SU-DHL-6 (cell line): ENCODE measurements at regions not wholly inside any gene's neighbourhood (a gene's known extent, or its start where the extent isn't known, plus 50 kb on each side); places are given as distances from the start of the nearest gene placed in this dataset.

Source experiments
- EZH2phosphoT487 ChIP-seq: fragments of 200-600 bp; sonication (generic), shearing (Covaris generic); conservative IDR thresholded peaks from 2 replicates; pipeline ENCODE4 v1.6.1; 2018; ENCODE audit warnings: mild to moderate bottlenecking, antibody characterized with exemption, low read length, moderate library complexity, mixed read lengths
- TF ChIP-seq, protein P1 (sequence below): fragments of 200-600 bp; sonication (generic); IDR thresholded peaks from one replicate; pipeline ENCODE4 v1.5.1; 2017; ENCODE audit warnings: antibody characterized with exemption, mild to moderate bottlenecking, low read length, moderate library complexity; ENCODE audit not compliant: insufficient read depth, poor library complexity, severe bottlenecking

DNA sequence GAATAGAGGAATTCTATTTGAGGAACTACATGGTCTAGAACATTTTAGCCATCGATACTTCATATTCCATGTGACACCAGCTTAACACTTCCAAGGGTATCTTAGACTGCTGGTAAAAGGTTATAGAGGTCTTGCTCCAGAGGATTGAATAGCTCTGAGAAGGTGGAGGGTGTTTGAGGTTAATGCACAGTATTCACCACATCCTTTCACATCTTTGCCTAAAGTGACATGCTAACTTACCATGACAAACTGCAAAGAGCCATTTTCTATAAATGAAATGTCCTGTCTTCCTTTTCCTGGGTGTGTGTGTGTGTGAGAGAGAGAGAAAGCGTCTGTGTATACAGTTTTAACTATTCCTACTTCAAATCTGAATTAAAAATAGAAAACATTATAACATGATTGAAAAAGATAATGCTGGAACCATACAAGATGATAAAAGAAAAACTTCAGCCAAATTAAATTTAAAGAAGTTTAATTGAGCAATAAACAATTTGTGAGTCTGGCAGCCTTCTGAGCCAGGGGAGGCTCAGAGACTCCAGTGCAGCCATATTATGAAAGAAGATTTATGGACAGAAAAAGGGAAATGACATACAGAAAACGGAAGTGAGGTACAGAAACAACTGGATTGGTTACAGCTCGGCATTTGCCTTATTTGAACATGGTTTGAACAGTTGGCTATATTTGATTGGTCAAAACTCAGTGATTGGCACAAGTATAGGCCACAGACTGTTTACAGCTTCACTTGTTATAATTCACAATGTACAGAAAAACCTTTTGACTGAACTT is 320.9 kb upstream of the CCDC179 start:
- TF ChIP-seq, protein P1, sequence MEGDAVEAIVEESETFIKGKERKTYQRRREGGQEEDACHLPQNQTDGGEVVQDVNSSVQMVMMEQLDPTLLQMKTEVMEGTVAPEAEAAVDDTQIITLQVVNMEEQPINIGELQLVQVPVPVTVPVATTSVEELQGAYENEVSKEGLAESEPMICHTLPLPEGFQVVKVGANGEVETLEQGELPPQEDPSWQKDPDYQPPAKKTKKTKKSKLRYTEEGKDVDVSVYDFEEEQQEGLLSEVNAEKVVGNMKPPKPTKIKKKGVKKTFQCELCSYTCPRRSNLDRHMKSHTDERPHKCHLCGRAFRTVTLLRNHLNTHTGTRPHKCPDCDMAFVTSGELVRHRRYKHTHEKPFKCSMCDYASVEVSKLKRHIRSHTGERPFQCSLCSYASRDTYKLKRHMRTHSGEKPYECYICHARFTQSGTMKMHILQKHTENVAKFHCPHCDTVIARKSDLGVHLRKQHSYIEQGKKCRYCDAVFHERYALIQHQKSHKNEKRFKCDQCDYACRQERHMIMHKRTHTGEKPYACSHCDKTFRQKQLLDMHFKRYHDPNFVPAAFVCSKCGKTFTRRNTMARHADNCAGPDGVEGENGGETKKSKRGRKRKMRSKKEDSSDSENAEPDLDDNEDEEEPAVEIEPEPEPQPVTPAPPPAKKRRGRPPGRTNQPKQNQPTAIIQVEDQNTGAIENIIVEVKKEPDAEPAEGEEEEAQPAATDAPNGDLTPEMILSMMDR, result no peak
- no peak for TF ChIP-seq EZH2phosphoT487
